GM12891 (cell line): ENCODE measurements at regions not wholly inside any gene's neighbourhood (a gene's known extent, or its start where the extent isn't known, plus 50 kb on each side); places are given as distances from the start of the nearest gene placed in this dataset.
"Not testable (repeated sequence)": the region's sequence is repeated elsewhere in the genome, so short reads cannot be mapped to it uniquely, and the experiment has no call there.

Experiments
- POLR2A ChIP-seq: IDR thresholded peaks from 2 replicates; pipeline ENCODE4 v1.6.1; 2011; ENCODE audit warnings: low read depth, low read length, control low read depth
- TAF1 ChIP-seq: IDR thresholded peaks from 2 replicates; pipeline ENCODE4 v1.6.1; 2011; ENCODE audit warnings: low read depth, low read length, control low read depth

DNA sequence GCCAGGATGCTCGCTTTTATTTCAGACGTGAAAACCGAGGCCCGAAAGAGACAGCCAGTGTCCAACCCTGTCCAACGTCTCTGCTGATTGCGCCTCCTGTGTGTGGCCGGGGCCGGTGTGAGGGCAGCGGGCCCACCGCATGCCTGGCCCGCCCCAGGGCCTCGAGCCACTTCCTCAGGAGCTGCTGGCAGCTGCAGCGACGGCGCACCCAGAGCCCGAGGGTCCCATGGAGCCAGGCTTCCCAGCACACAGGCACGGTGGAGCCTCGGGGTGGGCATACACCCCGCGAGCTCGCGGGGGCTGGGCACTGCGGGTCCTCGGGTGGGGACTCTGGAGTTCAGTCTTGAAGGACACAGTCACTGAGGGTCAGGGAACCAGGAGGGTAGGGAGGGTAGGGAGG, 320.5 kb upstream of the PLGLB1 start:
- not testable (repeated sequence) for TF ChIP-seq TAF1, POLR2A
